ENCODE measurements at regions not wholly inside any gene's neighbourhood (a gene's known extent, or its start where the extent isn't known, plus 50 kb on each side); places are given as distances from the start of the nearest gene placed in this dataset.

DNA sequence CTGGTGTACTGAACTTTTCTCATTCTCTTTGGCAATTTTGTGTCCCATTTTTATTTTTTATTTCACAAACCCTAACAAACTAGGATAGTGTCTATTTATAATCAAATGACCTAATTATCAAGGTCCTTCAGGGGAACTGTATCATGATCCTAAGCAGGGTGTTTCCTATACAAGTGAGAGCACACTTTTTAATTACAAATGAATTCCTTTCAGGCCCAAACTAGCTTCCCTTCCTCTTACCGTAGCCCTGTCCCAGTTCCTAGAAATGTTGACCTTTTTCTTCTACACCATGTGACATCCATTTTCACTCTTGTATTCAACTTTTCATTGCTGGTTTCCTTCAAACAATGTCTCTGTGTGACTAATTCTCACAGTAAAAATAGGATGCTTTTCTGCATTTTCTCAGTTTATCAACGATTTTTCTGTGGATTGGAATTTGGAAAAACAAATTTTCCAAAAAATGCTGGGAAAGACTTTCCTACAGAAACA lies 411.4 kb downstream of the CCDC91 start:
- DNase-seq (ENCODE audit: low spot score), result no peak

DNA sequence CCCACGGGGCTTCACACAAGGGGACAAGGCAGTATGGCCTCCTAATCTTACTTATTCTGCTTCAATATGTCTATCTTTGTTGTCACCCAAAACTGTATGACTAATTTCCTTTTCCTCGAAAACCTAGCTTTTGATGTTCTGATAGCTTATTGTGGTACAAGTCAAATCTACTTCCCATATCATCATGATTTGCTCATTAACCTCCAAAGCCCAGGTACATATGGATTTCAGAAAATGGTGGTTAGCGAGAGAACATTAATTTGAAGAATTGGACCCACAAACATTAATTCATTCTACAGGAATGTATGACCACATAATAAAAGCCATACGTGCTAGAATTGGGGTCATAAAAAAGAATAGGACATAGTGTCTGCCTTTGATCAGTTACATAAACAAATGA lies 412.5 kb downstream of the CCDC91 start:
- DNase-seq (ENCODE audit: low spot score), result no peak

GRCh38 chr12:28603239-28603638 lies 413.0 kb downstream of the CCDC91 start:
- no peak for DNase-seq (ENCODE audit: low spot score)

DNA sequence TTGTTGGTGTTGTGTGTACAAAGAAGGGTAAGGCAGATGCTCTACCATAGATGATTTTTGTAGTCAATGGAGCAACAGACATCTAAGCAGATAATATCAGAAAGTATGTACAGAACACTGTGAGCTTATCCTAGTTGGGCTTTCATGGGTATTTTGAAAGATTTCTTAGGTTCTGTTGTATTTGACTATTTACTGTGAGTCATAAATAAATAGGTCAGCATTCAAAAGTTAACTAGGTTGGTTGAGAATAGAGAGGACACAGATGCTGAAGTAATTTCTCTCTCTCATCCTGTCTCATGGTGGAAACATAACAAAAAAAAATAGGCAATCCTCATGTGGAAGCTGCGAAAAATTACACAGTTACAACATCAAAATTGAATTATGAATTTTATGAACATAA lies 413.5 kb downstream of the CCDC91 start:
- no peak for DNase-seq (ENCODE audit: low spot score)

DNA sequence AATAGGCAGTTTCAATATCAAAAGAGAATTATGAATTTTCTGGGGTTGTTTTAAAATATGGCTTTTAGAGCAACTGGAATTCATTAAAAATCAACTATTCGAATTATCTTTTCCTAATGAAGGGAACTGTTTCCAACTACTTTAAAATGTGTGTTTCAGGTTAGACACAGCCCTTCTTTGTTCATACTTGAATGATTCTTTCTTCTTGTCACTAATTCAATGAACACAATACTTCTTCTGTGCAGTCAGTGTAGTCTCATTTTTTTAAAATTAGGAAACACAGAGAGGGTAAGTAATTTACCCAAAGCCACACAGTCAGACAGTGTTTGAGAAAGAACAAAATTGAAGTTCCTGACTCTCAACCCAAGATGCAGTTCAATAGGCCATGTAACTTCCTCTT lies 414.0 kb downstream of the CCDC91 start:
- DNase-seq (ENCODE audit: low spot score), result no peak

DNA sequence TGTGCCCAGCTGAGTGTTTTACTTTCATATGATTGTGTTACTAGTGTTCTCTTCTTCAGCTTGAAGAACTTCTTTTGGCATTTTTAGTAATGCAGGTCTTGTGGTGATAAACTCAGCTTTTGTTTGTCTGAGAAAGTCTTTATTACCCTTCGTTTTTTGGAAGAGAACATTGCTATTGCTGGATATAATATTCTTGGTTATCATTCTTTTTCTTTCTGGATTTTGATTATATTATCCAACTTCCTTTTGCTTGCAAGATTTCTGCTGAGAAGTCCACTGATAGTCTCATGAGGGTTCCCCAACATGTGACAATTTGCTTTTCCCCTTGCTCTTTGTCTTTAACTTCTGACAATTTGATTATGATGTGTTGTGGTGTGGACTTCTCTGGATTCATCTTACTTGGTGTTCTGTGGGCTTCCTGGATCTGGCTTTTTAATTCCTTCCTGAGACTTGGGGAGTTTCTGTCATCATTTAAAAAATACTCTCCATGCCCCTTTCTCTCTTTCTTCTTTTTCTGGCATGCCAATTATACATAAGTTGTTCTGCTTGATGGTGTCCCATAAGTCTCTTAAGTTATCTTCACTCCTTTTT lies 416.8 kb downstream of the CCDC91 start:
- no peak for DNase-seq (ENCODE audit: low spot score)

GRCh38 chr12:28610401-28611114 lies 420.3 kb downstream of the CCDC91 start:
- DNase-seq (ENCODE audit: low spot score), result no peak

DNA sequence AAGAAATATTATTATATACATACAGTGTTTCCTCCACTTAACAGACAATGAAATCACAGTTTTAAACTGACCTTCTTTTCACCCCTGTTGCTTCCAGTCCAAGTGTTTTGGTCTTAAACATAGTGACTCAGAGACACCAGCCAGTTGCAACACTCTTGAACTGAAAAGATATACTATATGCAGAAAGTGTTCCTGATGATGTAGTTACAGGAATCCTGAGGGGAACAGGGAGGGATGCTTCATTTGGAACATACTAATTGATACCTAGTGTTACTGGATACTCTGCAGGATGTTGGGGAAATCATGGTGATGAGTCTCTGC lies 420.8 kb downstream of the CCDC91 start:
- DNase-seq (ENCODE audit: low spot score), result no peak

DNA sequence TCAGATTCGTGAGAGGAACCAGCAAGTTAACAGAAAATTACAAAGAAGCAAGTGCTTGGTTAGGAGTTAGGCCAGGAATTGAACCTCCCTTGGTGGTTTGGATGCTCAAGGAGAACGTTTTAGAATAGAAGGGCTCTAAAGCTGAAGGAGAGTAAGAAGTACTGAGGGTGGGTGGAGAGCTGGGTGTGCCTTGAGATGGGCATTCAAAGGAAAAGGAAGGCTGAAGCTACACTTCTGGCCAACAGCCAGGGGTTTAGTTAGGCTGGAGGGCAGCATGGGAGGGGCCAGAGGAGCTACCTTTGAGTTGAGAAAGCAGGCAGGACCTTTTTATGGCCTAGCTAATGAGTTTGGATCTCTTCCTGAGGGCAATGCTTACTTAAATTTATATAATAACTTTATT lies 421.2 kb downstream of the CCDC91 start:
- DNase-seq (ENCODE audit: low spot score), result no peak

GRCh38 chr12:28618171-28618570 lies 427.9 kb downstream of the CCDC91 start:
- no peak for DNase-seq (ENCODE audit: low spot score)

DNA sequence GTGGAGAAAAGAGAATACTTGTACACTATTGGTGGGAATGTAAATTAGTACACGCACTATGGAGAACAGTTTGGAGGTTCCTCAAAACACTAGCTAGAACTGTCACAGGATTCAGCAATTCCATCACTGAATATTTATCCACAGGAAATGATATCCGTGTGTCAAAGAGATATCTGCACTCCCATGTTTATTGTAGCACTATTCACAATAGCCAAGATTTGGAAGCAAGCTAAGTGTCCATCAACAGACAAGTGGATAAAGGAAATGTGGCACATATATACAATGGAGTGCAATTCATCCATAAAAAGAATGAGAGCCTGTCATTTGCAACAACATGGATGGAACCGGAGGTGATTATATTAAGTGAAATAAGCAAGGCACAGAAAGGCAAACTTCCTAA lies 428.5 kb downstream of the CCDC91 start:
- no peak for DNase-seq (ENCODE audit: low spot score)

DNA sequence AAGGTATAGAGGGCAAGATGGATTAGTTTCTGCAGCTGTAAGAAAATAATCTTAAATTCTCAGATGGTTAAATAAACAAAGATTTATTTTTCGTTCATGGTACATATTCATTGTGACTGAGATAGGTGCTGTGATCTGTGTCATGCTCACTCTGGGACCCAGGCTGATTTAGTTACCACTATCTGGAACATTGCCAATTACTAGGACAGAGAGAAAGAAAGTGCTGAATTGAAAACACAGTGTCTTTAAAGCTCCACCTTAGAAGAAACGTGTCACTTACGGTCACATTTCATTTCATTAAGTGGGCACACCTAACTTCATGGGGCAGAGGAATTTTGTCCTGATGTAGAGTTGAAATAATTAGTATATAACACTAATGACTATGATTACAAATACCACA lies 430.0 kb downstream of the CCDC91 start:
- no peak for DNase-seq (ENCODE audit: low spot score)

DNA sequence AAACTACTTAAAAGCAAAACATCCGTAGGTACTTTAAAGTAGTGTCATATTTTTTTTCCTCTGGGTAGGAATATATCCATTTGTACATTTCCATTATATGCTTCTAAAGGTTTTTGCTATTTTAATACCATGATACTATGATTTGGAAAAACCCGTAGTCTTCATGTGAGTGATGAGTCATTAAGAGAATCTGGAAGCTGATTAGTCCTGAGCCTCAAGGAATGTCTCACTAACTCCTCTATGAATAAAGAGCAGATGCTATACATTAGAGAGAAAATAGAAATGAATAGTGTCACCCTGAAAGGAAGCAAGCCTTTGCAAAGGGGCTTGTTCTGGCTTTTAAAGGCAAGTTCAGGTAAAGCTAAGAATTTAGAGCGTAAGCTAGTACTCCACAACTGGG lies 432.1 kb downstream of the CCDC91 start:
- DNase-seq (ENCODE audit: low spot score), result peak; percentile 38

DNA sequence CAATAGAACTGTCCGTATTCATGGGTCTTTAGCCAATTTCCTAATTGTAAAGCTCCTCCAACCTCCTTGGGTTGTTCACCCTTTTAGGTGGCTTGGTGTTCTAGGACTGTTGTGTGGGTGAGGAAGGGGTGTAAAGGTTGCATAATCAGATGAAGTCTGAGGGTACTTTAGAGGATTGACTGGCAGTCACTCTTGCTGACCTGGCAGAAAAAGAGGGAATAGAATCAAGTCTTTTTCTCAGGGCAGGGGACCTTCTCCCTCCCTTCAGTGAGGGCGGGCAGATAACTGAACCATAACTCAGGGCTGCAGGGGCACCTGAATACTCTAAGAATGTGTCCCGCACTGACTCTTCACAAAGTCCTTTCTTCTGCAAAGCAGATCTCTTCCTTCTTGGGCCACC lies 436.2 kb downstream of the CCDC91 start:
- DNase-seq (ENCODE audit: low spot score), result no peak

- DNase-seq (ENCODE audit: low spot score), result no peak
These were observed 439.4 kb downstream of the CCDC91 start for GRCh38 chr12:28629691-28630090.

- peak; percentile 2 for DNase-seq (ENCODE audit: low spot score)
These were observed 441.6 kb downstream of the CCDC91 start for GRCh38 chr12:28631831-28632230.

DNA sequence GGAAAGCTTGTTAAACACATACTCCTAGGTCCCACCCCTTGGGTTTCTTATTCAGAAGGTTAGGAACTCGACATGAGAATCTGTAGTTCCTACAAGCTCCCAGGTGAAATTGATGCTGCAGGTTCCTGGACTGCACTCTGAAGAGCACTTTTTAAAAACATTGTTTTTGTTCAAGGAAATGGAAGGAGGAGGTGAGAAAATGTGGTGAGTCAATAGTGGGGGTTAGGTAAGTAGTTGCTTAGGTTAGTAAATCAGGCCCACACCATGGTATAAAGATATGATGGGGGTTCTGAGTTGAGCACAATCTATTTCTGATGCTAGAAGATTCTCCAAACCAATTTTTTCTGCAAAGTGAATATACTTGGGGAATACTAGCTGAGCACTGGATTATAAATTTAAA lies 450.3 kb downstream of the CCDC91 start:
- no peak for DNase-seq (ENCODE audit: low spot score)

GRCh38 chr12:28645436-28645835 lies 455.2 kb downstream of the CCDC91 start:
- no peak for DNase-seq (ENCODE audit: low spot score)

DNA sequence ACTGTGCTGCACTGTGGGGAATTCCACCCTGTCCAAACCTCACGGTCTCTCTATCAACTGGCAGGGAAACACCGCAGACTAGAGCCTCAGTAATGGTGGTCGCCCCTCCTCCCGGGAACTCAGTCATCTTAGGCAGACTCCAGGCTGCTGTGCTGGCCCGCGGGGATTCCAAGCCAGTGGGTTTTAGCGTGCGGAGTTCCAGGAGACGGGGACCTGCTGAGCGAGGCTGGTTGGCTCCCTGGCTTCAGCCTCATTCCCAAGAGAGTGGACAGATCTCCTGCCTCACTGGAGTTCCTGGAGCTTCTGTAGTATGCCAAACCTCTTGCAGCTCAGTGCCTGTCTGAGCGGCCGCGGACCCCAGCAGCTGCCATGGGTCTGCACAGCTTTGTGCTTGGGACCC lies 455.6 kb downstream of the CCDC91 start:
- DNase-seq (ENCODE audit: low spot score), result no peak

- DNase-seq (ENCODE audit: low spot score), result no peak
These were observed 460.6 kb downstream of the CCDC91 start for GRCh38 chr12:28650906-28651305.

- DNase-seq (ENCODE audit: low spot score), result no peak
These were observed 462.0 kb downstream of the CCDC91 start for GRCh38 chr12:28652239-28652638.

DNA sequence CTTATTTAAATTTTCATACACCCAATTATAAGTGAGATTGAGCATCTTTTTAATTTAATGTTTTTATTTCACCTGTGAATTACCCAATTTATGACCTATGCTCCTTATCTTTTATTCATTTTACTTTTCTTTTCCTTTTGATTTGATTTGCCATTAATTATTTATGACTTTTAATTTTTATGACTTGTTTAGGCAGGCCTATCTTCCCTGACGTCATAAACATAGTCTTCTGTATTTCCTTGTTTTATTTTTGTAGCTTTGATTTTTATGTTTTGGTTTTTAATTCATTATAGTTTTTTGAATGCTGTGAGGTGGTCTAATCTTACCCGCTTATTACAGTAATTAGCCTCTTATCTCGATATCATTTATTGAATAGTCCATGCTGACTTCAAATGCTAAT lies 467.1 kb upstream of the FAR2 start:
- no peak for DNase-seq (ENCODE audit: low spot score)

DNA sequence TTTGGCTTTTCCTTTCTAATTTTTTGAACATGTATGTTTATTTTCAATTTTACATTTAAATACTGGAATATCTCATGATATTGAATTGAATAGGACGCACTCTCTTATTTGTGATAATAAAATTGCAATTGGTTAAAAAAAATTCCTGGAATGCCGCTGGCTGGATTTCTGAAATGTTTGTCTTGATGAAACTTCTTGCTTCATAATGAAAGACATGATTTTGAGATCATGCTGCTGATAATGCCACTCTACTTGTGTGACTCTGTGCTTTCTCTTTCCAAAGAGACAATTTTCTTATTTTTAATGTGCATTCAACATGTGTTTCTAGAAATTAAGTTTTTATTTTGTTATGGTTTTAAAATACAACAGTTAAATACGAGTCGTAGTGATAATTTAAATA lies 465.7 kb upstream of the FAR2 start:
- no peak for DNase-seq (ENCODE audit: low spot score)
